ENCODE measurements at regions not wholly inside any gene's neighbourhood (a gene's known extent, or its start where the extent isn't known, plus 50 kb on each side); places are given as distances from the start of the nearest gene placed in this dataset.

- CTCF ChIA-PET, result no interaction called here
- no peak for TF ChIP-seq CTCF (IDR thresholded peaks at IDR 0.05; ENCODE audit: unreplicated experiment)
- Mint-ChIP-seq H3K36me3 (ENCODE audit: insufficient read depth, unreplicated experiment) (no peaks in the 10 kb centered on the region), H3K27ac (ENCODE audit: unreplicated experiment) (no peak overlapping the region), H3K9me3 (ENCODE audit: low read depth, unreplicated experiment) (peaks cover 3% of the 10 kb centered on the region), H3K4me3 (ENCODE audit: low read depth, unreplicated experiment) (no peak overlapping the region), H3K27me3 (ENCODE audit: unreplicated experiment) (no peaks in the 10 kb centered on the region), H3K4me1 (ENCODE audit: low read depth, unreplicated experiment) (peaks cover 21% of the 10 kb centered on the region)
- DNase-seq, result no peak
- no TSS peak for BruUV-seq (replicated peaks)
- intact Hi-C loops (cut with micrococcal nuclease; ENCODE audit: unreplicated experiment), result no loop called here
Measured at GRCh38 chr12:23093488-23093887, 468.5 kb downstream of the ETNK1 start.

GRCh38 chr12:23096321-23096720, 471.4 kb downstream of the ETNK1 start:
- DNase-seq, result no peak
- peaks cover 3% of the 10 kb centered on the region for H3K9me3 Mint-ChIP-seq (ENCODE audit: low read depth, unreplicated experiment)
- no peak overlapping the region for H3K4me3 Mint-ChIP-seq (ENCODE audit: low read depth, unreplicated experiment)
- no peak for TF ChIP-seq CTCF (IDR thresholded peaks at IDR 0.05; ENCODE audit: unreplicated experiment)
- H3K27ac Mint-ChIP-seq (ENCODE audit: unreplicated experiment), result no peak overlapping the region
- no peaks in the 10 kb centered on the region for H3K27me3 Mint-ChIP-seq (ENCODE audit: unreplicated experiment)
- CTCF ChIA-PET, result no interaction called here
- peaks cover 40% of the 10 kb centered on the region for H3K4me1 Mint-ChIP-seq (ENCODE audit: low read depth, unreplicated experiment)
- H3K36me3 Mint-ChIP-seq (ENCODE audit: insufficient read depth, unreplicated experiment), result no peaks in the 10 kb centered on the region
- intact Hi-C loops (cut with micrococcal nuclease; ENCODE audit: unreplicated experiment), result no loop called here
- no TSS peak for BruUV-seq (replicated peaks)

- H3K4me1 Mint-ChIP-seq (ENCODE audit: low read depth, unreplicated experiment), result peaks cover 40% of the 10 kb centered on the region
- H3K4me3 Mint-ChIP-seq (ENCODE audit: low read depth, unreplicated experiment), result no peak overlapping the region
Measured at GRCh38 chr12:23098110-23098509, 473.1 kb downstream of the ETNK1 start.

GRCh38 chr12:23098517-23098916, 473.5 kb downstream of the ETNK1 start:
- intact Hi-C loops (cut with micrococcal nuclease; ENCODE audit: unreplicated experiment), result no loop called here
- Mint-ChIP-seq H3K27ac (ENCODE audit: unreplicated experiment) (peak overlapping the region; percentile 54), H3K36me3 (ENCODE audit: insufficient read depth, unreplicated experiment) (no peaks in the 10 kb centered on the region), H3K9me3 (ENCODE audit: low read depth, unreplicated experiment) (peaks cover 3% of the 10 kb centered on the region), H3K27me3 (ENCODE audit: unreplicated experiment) (no peaks in the 10 kb centered on the region), H3K4me1 (ENCODE audit: low read depth, unreplicated experiment) (peaks cover 40% of the 10 kb centered on the region), H3K4me3 (ENCODE audit: low read depth, unreplicated experiment) (no peak overlapping the region)
- no peak for DNase-seq
- CTCF ChIA-PET, result interaction anchor here (1.4 kb wide), 1 partner anchor 14 kb away, joined by 4 read pairs; no protein-coding TSS in a partner anchor
- no TSS peak for BruUV-seq (replicated peaks)
- TF ChIP-seq CTCF (IDR thresholded peaks at IDR 0.05; ENCODE audit: unreplicated experiment), result no peak

More at GRCh38 chr12:23098110-23098509, 473.1 kb downstream of the ETNK1 start:
- no peak for DNase-seq
- no TSS peak for BruUV-seq (replicated peaks)
- Mint-ChIP-seq H3K27me3 (ENCODE audit: unreplicated experiment) (no peaks in the 10 kb centered on the region), H3K9me3 (ENCODE audit: low read depth, unreplicated experiment) (peaks cover 3% of the 10 kb centered on the region), H3K36me3 (ENCODE audit: insufficient read depth, unreplicated experiment) (no peaks in the 10 kb centered on the region), H3K27ac (ENCODE audit: unreplicated experiment) (peak overlapping the region; percentile 54)
- TF ChIP-seq CTCF (IDR thresholded peaks at IDR 0.05; ENCODE audit: unreplicated experiment), result no peak
- CTCF ChIA-PET, result interaction anchor here (1.4 kb wide), 1 partner anchor 13 kb away, joined by 4 read pairs; no protein-coding TSS in a partner anchor
- intact Hi-C loops (cut with micrococcal nuclease; ENCODE audit: unreplicated experiment), result no loop called here

Measured in Calu3 (cell line).